AG04450 (cell line): ENCODE measurements at regions not wholly inside any gene's neighbourhood (a gene's known extent, or its start where the extent isn't known, plus 50 kb on each side); places are given as distances from the start of the nearest gene placed in this dataset.

Source experiments
- CTCF ChIA-PET: fragments of 300-600, 350-600 bp; formaldehyde crosslinking; extraction: SDS; loops from one replicate; lab custom pipeline; 2022; ENCODE audit warnings: antibody characterized with exemption, inconsistent platforms; lab: Charles Lee
- POLR2A ChIA-PET: fragments of 350-600 bp; formaldehyde crosslinking; extraction: SDS; loops from one replicate; lab custom pipeline; 2021; ENCODE audit warnings: antibody characterized with exemption, inconsistent platforms; lab: Yijun Ruan, JAX
- DNase-seq: peaks from one replicate; pipeline ENCODE4 v3.0.0-alpha.2; 2011; ENCODE audit warnings: low read depth, low spot score
- H3K27ac ChIP-seq: one replicate; pipeline ENCODE4 v1.5.1; 2012; ENCODE audit warnings: low read depth, low read length, control low read depth
- H3K27me3 ChIP-seq: one replicate; pipeline ENCODE4 v1.6.0; 2012; ENCODE audit warnings: low read length; ENCODE audit not compliant: control insufficient read depth, insufficient read depth
- H3K4me3 ChIP-seq: 2 replicates; pipeline ENCODE4 v1.5.1; 2011; ENCODE audit warnings: mild to moderate bottlenecking, low read depth, low read length, control low read depth
- H3K9me3 ChIP-seq: 2 replicates; pipeline ENCODE4 v1.5.1; 2012; ENCODE audit warnings: low read length; ENCODE audit not compliant: control insufficient read depth, insufficient read depth
- CTCF ChIP-seq: IDR thresholded peaks from 2 replicates; pipeline ENCODE4 v1.5.1; 2011; ENCODE audit warnings: low read depth, low read length, control low read depth, inconsistent platforms

GRCh38 chr10:111973306-111973705 is 210.3 kb downstream of the GPAM start:
- POLR2A ChIA-PET, result no interaction called here
- DNase-seq, result no peak

DNA sequence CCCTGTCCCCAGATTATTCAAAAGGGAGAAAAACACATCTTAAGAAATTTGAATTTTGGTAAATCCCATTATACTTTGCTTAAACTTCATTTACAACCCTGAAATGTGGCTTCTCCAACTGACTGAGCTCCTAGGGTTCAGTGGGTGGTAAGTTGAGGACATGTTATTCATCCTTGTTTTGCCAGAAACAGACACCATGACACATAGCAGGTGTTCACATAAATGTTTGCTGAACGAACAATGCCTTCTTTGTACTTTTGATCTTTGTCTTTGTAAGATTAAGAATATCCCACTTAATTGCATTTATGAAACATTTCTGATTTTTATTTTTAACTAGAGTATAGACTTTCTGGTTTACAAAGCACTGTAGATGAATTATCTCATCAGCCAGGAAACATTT is 209.7 kb downstream of the GPAM start:
- peaks cover 10% of the 10 kb centered on the region; the same call in 1 of the 2 replicates for H3K9me3 ChIP-seq
- no peak for DNase-seq
- TF ChIP-seq CTCF, result no peak
- POLR2A ChIA-PET, result no interaction called here
- H3K27ac ChIP-seq, result no peak overlapping the region
- CTCF ChIA-PET, result no interaction called here
- H3K27me3 ChIP-seq, result no peaks in the 10 kb centered on the region
- H3K4me3 ChIP-seq, result no peak overlapping the region

More at GRCh38 chr10:111973306-111973705, 210.3 kb downstream of the GPAM start:
- no peak for TF ChIP-seq CTCF
- Histone ChIP-seq H3K27ac (no peak overlapping the region), H3K9me3 (peaks cover 10% of the 10 kb centered on the region; the same call in 1 of the 2 replicates), H3K27me3 (no peaks in the 10 kb centered on the region), H3K4me3 (no peak overlapping the region)
- CTCF ChIA-PET, result no interaction called here

GRCh38 chr10:111974325-111974724 is 209.2 kb downstream of the GPAM start:
- ChIA-PET CTCF (no interaction called here), POLR2A (no interaction called here)
- no peak overlapping the region for H3K27ac ChIP-seq
- no peak for TF ChIP-seq CTCF
- peaks cover 10% of the 10 kb centered on the region; the same call in 1 of the 2 replicates for H3K9me3 ChIP-seq
- no peak overlapping the region for H3K4me3 ChIP-seq
- H3K27me3 ChIP-seq, result no peaks in the 10 kb centered on the region
- no peak for DNase-seq

DNA sequence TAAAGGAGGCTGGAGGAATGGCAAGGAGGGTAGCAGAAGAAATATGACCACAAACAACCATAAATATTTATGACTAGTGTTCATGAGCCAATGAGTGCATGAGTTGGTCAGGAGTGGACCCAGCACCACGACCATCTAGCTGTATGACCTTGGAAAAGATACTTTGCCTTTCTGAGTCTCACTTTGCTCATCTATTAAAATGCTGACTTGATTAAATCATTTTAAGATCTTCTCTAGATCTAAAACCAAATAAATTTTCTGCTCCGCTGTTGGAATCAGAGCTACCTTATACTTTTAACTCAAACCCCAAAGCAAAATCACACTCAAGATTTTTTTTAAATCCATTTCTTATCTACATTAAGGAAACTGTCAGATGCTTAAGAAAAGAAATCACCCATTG is 207.0 kb downstream of the GPAM start:
- ChIA-PET CTCF (no interaction called here), POLR2A (no interaction called here)
- H3K9me3 ChIP-seq, result peaks cover 10% of the 10 kb centered on the region; the same call in 1 of the 2 replicates
- no peak for TF ChIP-seq CTCF
- no peaks in the 10 kb centered on the region for H3K27me3 ChIP-seq
- H3K27ac ChIP-seq, result no peak overlapping the region
- H3K4me3 ChIP-seq, result no peak overlapping the region
- no peak for DNase-seq

- H3K27ac ChIP-seq, result no peak overlapping the region
- no peaks in the 10 kb centered on the region for H3K27me3 ChIP-seq
- no peak overlapping the region for H3K4me3 ChIP-seq
- DNase-seq, result no peak
- ChIA-PET CTCF (no interaction called here), POLR2A (no interaction called here)
- peaks cover 22% of the 10 kb centered on the region for H3K9me3 ChIP-seq
- no peak for TF ChIP-seq CTCF
Measured at GRCh38 chr10:111984057-111984456, 199.5 kb downstream of the GPAM start.
